SHP77 (cell line): ENCODE measurements at regions not wholly inside any gene's neighbourhood (a gene's known extent, or its start where the extent isn't known, plus 50 kb on each side); places are given as distances from the start of the nearest gene placed in this dataset.
"Not testable (repeated sequence)": the region's sequence is repeated elsewhere in the genome, so short reads cannot be mapped to it uniquely, and the experiment has no call there.

Source experiments
- DNase-seq, 2 experiments: peaks; one replicate each; lab custom pipeline; 2025; lab: John Stamatoyannopoulos, UW

- DNase-seq, result no peak
These were observed 272.8 kb downstream of the CYRIA start for GRCh38 chr2:16392647-16393499.

GRCh38 chr2:16391986-16392385 is 273.6 kb downstream of the CYRIA start:
- DNase-seq, result no peak

DNA sequence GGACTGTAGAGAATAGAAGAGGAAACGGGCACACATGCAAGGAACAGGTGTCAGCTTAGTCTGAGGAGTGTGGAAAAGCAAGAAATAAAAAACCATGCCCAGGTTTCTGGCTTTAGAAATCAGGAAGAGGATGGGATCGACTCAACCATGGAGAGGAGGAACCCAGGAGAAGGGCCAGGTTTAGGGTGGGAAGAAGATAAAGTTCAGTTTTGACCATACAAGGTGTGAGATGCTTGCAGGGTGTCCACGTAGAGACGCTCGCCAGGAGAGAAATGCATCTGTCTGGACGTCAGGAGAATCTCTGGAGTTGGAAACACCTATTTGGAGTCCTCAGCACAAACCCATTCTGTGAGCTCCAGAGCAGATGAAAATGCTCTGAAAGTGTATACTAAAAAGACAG is 275.1 kb downstream of the CYRIA start:
- DNase-seq, result no peak

- no peak for DNase-seq
These were observed 276.0 kb downstream of the CYRIA start for GRCh38 chr2:16389611-16390010.

- not testable (repeated sequence) for DNase-seq
These were observed 277.3 kb downstream of the CYRIA start for GRCh38 chr2:16388199-16388830.

DNA sequence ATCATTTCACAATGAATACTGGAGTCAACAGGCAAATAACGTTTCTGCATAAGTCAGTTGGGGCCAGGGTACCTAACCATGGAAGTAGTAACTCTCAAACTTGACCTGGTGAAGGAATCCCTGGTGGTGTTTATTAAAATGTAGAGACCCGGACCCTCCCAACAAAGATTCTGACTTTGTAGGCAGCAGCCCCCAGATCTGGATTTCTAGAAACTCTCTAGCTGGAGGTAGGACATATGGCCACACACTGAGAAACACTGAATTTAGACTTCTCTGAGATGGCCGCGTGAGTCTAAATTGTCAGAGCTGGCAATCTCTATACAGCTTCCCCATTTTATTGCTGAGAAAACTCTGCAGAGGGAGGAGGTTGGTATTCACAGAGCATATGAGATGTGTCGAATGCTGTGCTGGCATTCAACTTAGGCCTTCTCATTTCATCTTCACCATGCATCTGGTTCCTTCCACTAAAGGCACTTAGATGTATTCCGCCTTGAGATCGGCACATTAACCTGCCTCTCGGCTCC is 278.1 kb downstream of the CYRIA start:
- DNase-seq, result no peak

DNA sequence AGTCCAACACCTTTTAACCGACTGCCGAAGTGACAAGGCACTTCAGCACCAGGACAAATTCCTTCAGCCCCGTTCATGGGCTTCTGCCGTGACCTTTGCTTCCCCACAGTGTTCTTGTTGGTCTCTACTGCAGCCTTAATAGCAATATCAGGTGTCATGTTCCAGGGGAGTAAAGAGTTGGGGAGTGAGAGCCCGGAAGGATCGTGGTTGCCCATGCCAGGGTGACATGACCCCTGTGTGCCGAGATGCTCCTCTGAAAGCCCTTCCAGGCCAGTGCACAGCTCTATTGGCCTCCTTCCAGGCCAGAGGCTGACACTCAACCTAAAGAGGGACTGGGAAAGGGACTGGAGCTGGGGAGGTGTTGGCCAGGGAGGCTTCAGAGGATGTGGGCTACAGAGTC is 279.2 kb downstream of the CYRIA start:
- no peak for DNase-seq

DNA sequence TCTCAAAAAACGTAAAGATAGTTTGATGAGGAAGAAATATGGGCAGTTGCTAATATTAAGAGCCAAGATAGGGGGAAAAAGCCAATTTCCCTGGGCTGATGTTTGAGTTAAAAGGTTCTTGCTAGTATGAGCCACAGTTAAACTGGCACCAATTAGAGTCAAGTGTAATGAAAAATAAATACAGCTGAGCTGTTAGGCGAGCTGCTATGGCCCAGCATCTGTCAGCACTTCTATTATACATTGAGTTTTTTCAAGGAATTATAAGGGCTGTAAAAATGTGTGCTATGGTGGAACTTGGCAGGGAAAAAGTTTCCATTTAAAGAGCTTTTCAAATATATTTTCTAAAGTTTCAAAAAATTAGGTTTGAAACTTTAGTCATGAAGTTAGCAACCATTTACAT is 279.6 kb downstream of the CYRIA start:
- no peak for DNase-seq

DNA sequence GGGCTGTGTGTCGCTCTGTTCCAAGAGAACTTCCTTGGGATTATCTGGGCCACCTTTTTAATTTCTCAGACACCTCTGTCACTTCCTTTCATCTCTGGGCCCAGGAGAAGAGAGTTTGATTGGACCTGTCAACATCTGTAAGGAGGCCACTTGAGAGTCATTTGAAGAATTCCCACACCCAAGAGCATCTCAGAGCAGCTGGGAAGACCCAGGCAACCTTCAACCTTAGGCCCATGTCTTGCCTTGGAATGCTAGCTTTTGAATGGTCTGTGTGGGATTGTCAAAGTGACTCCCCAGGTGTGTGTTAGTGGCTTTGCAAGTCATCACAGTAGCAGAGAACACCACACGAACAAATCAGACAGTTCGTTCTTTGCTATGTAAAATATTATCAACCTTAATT is 280.3 kb downstream of the CYRIA start:
- DNase-seq, result no peak

- no peak for DNase-seq
These were observed 282.2 kb downstream of the CYRIA start for GRCh38 chr2:16383411-16383810.

DNA sequence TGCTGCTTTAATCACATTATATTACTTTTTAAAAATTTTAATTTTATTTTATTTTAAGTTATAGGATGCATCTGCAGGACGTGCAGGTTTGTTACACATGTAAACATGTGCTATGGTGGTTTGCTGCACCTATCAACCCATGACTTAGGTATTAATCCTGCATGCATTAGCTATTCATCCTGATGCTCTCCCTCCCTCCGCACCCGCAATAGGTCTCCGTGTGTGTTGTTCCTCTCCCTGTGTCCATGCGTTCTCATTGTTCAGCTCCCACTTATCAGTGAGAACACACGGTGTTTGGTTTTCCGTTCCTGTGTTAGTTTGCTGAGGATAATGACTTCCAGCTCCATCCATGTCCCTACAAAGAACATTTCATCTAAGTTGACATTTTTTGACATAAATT is 283.2 kb downstream of the CYRIA start:
- DNase-seq, result no peak

- DNase-seq, result no peak
These were observed 284.1 kb downstream of the CYRIA start for GRCh38 chr2:16381511-16381910.

DNA sequence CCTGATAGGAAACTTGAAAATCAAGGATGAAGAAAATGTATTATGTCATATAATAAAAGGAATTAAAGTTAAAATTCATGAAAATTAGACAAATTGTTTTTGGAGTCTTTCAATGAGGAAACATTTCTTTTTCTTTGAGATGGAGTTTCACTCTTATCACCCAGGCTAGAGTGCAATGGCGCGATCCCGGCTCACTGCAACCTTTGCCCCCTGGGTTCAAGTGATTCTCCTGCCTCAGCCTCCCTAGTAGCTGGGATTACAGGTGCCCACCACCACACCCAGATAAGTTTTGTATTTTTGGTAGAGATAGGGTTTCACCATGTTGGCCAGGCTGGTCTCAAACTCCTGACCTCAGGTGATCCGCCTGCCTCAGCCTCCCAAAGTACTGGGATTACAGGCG is 285.7 kb downstream of the CYRIA start:
- DNase-seq, result not testable (repeated sequence)

DNA sequence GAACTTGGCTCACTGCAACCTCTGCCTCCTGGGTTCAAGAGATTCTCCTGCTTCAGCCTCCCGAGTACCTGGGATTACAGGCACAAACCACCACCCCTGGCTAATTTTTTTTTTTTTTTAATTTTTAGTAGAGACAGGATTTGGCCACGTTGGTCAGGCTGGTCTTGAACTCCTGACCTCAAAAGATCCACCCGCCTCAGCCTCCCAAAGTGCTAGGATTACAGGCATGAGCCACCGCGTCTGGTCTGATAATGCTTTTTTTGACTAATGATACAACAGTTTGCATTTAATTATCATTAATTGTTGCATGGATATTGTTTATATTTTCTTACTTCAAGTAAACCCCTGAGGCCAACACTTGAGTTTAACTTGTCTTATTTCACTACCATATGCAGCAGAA is 286.6 kb downstream of the CYRIA start:
- not testable (repeated sequence) for DNase-seq

DNA sequence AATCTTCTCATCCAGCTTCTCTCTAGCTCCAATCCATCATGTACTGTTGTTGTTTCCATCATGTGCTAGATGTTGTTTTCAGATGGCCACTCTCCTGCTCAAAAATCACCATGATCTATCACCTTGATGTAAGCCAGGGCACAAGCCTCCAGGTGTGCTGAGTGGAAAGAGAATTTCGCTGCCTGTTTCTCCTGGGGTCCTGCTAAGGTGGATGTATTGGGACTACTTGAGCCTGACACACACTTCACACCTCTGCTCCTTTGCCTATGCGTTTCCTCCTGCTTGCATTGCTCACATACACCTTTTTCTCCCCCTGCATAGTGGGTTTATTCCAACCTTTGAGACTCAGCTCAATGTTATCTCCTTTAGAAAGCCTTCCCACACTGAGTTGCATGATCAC is 287.6 kb downstream of the CYRIA start:
- no peak for DNase-seq

- DNase-seq, result no peak
These were observed 289.7 kb downstream of the CYRIA start for GRCh38 chr2:16375981-16376380.

- DNase-seq, result no peak
These were observed 290.3 kb downstream of the CYRIA start for GRCh38 chr2:16375351-16375750.

- DNase-seq, result no peak
These were observed 291.0 kb downstream of the CYRIA start for GRCh38 chr2:16374671-16375070.

GRCh38 chr2:16373341-16373740 is 292.3 kb downstream of the CYRIA start:
- no peak for DNase-seq

DNA sequence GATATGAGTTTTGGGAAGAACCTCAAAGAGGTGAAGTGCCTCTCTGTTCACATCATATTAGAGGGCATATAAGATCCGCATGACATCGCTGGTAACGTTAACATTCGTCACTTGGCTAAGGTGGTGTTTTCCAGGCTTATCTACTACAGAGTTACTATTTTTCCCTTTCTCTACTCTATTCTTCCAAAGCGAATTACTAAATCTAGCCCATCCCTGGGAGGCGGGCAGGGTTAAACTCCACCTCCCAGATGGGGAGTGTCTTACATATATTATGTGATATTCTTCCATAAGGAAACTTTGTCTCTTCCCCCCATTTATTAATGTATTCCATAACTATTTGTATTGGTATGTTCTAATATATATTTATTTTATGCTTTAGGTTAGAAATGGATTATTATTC is 293.9 kb downstream of the CYRIA start:
- DNase-seq, result no peak

DNA sequence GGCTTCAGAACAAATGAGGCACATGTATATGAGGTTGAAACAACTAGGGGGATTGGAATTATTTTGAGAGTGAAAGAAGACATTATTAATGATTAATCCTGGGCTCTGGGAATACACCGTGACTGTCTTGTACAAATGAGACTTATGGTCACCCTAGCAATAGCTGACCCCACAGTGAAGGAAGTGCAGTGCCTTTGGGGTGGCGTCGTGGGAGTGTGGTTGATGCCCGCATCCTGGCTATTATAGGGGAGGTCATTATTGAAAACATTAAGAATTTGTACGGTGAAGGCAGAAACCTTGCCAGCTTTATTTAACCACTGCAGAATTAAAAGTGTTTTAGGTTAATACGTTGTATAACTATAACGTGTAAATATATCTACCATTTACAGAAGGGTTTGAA is 296.7 kb downstream of the CYRIA start:
- DNase-seq, result no peak

GRCh38 chr2:16368328-16368727 is 297.3 kb downstream of the CYRIA start:
- no peak for DNase-seq

- DNase-seq, result no peak
These were observed 300.3 kb downstream of the CYRIA start for GRCh38 chr2:16365366-16365765.
